ENCODE measurements at regions not wholly inside any gene's neighbourhood (a gene's known extent, or its start where the extent isn't known, plus 50 kb on each side); places are given as distances from the start of the nearest gene placed in this dataset.

DNA sequence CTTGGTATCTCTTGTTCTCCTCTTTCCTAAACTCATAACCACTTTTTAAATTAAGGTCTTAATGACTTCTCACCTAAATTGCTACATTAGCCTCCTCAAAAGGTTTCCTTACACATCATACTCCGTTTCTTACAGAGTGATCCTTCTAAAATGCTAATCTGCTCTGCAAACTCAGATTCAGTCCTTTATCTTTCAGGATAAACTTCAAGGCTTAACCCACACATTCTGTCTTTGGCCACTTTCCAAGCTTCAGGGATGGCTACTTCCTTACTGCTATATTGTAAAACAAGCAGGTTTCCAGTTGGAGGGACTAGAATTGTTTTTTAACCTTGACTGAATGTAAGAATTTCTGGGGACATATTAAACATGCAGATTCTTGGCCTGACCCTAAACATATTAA is 105.5 kb upstream of the CHD1 start:
- peaks cover 4% of the 10 kb centered on the region; the same call in 1 of the 2 replicates for H3K4me1 ChIP-seq
- TF ChIP-seq, protein P1, sequence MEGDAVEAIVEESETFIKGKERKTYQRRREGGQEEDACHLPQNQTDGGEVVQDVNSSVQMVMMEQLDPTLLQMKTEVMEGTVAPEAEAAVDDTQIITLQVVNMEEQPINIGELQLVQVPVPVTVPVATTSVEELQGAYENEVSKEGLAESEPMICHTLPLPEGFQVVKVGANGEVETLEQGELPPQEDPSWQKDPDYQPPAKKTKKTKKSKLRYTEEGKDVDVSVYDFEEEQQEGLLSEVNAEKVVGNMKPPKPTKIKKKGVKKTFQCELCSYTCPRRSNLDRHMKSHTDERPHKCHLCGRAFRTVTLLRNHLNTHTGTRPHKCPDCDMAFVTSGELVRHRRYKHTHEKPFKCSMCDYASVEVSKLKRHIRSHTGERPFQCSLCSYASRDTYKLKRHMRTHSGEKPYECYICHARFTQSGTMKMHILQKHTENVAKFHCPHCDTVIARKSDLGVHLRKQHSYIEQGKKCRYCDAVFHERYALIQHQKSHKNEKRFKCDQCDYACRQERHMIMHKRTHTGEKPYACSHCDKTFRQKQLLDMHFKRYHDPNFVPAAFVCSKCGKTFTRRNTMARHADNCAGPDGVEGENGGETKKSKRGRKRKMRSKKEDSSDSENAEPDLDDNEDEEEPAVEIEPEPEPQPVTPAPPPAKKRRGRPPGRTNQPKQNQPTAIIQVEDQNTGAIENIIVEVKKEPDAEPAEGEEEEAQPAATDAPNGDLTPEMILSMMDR (IDR thresholded peaks at IDR 0.05; ENCODE audit: insufficient read depth in 1 of 2, low read depth in 1 of 2, low read length in 1 of 2, severe bottlenecking in 1 of 2, unreplicated experiment in 1 of 2), result no peak
- intact Hi-C loops (cut with micrococcal nuclease; ENCODE audit: unreplicated experiment), result no loop called here
- Mint-ChIP-seq H3K27ac (ENCODE audit: unreplicated experiment) (no peak overlapping the region), H3K27me3 (ENCODE audit: insufficient read depth, unreplicated experiment) (no peaks in the 10 kb centered on the region), H3K4me1 (ENCODE audit: low read depth, unreplicated experiment) (peaks cover 29% of the 10 kb centered on the region), H3K4me3 (ENCODE audit: unreplicated experiment) (no peak overlapping the region), H3K36me3 (ENCODE audit: insufficient read depth, unreplicated experiment) (peaks cover 6% of the 10 kb centered on the region), H3K9me3 (ENCODE audit: unreplicated experiment) (peaks cover 10% of the 10 kb centered on the region)
- H3K36me3 ChIP-seq (ENCODE audit: control insufficient read depth, insufficient read depth, low read length), result no peaks in the 10 kb centered on the region
- CTCF ChIA-PET, result no interaction called here
- POLR2A ChIA-PET, result no interaction called here
- no peak overlapping the region for H3K4me3 ChIP-seq (ENCODE audit: low read depth, low read length)
- H3K27me3 ChIP-seq (replicated peaks; ENCODE audit: control insufficient read depth, insufficient read depth, low read length), result no peaks in the 10 kb centered on the region
- DNase-seq, result no peak
- no TSS peak for BruUV-seq (replicated peaks)
- no peaks in the 10 kb centered on the region for H3K9me3 ChIP-seq

DNA sequence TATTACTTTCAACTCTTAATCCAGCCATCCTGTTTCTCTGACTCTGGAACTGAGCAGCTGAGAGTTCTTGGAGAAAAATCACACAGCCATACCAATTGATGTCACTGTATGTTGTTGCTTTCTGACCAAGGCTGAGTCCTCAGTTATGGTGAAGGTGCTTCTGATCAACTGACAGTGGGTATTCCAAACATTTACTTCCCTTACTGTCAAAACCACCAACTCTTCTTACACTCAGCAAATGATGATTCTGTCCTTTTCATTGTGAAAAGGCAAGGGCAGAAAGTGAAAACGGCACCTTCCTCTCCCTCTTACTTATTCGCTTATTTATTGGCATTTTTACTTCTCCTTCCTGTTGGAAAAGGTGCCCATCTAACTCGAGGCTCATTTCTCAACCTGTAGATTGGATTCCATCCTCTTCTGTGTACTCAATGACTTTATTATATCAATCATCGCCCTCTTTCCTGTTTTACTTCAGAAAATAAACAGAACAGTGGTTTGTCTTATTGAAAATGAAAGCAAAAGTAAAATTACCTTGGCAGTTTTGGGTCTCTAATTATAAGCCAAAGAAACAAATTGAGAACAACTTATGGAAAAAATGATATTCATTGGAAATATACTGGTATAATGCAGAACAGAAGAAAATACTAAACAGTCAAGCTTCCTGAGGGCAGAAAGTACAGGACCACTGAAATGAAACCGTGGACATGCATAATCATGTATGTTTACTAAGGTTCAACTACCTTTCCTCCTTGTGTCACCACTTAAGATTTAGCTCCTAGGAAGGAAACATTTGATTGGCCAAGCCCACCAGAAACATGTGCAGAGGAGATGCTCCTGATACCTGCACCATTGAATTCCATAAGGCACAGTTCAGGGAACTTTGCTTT is 104.5 kb upstream of the CHD1 start:
- peaks cover 6% of the 10 kb centered on the region for H3K36me3 Mint-ChIP-seq (ENCODE audit: insufficient read depth, unreplicated experiment)
- no peak overlapping the region for H3K4me3 Mint-ChIP-seq (ENCODE audit: unreplicated experiment)
- POLR2A ChIA-PET, result no interaction called here
- no peak for DNase-seq
- Histone ChIP-seq H3K4me3 (ENCODE audit: low read depth, low read length) (no peak overlapping the region), H3K36me3 (ENCODE audit: control insufficient read depth, insufficient read depth, low read length) (no peaks in the 10 kb centered on the region), H3K27me3 (replicated peaks; ENCODE audit: control insufficient read depth, insufficient read depth, low read length) (no peaks in the 10 kb centered on the region), H3K9me3 (no peaks in the 10 kb centered on the region), H3K4me1 (peaks cover 4% of the 10 kb centered on the region)
- TF ChIP-seq, protein P1 (IDR thresholded peaks at IDR 0.05; ENCODE audit: insufficient read depth in 1 of 2, low read depth in 1 of 2, low read length in 1 of 2, severe bottlenecking in 1 of 2, unreplicated experiment in 1 of 2), result no peak
- H3K27ac Mint-ChIP-seq (ENCODE audit: unreplicated experiment), result no peak overlapping the region
- CTCF ChIA-PET, result interaction anchor here (1.0 to 1.2 kb wide), 3 partner anchors 64 to 120 kb away, joined by 3 to 4 read pairs (median 3); partner anchors contain the start of gene CHD1
- peaks cover under 1% of the 10 kb centered on the region for H3K9me3 Mint-ChIP-seq (ENCODE audit: unreplicated experiment)
- no peaks in the 10 kb centered on the region for H3K27me3 Mint-ChIP-seq (ENCODE audit: insufficient read depth, unreplicated experiment)
- peaks cover 25% of the 10 kb centered on the region for H3K4me1 Mint-ChIP-seq (ENCODE audit: low read depth, unreplicated experiment)
- no TSS peak for BruUV-seq (replicated peaks)
- intact Hi-C loops (cut with micrococcal nuclease; ENCODE audit: unreplicated experiment), result loop anchor here (2.0 kb wide), 2 partner anchors 70 to 262 kb away; no protein-coding TSS in a partner anchor

DNA sequence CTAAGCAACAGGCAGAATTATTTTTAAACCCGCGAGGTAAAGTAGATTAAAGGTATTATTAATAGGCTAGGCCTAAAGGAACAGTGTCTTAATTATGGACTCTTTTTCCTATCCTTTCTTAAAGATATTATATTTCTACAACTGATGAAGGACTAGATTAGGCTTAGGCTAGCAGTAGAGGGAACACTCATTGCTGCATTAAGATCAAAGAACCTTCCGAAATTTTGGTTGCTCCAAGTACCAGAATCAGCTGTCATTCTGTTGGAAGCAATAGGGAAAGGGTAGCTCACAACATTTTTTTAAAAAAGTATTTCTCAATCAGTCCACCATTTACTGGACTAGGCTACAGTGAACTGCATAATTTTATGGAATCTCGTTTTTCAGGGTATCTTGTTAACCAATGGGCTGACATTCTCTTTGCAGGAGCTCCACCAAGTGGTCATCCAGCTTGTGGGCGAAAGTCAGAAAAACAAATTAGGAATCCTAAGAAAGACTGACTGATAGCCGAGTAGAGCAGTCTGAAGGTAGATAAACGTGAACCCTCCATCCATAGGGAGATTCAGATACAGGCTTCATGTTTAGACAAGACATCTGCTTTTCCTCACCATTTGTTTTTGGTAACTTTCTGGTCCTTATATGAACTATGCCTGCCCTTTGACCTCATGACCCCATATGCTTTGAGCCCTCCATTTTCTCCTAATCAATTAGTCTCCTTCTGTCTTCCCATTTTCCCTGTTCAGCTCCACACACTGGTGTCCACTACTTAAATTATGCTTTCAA is 103.6 kb upstream of the CHD1 start:
- CTCF ChIA-PET, result interaction anchor here (1.0 to 1.2 kb wide), 3 partner anchors 63 to 120 kb away, joined by 3 to 4 read pairs (median 3); partner anchors contain the start of gene CHD1
- POLR2A ChIA-PET, result no interaction called here
- intact Hi-C loops (cut with micrococcal nuclease; ENCODE audit: unreplicated experiment), result loop anchor here (1.0 to 2.0 kb wide), 7 partner anchors 28 to 262 kb away; partner anchors contain the start of gene CHD1
- Histone ChIP-seq H3K4me3 (ENCODE audit: low read depth, low read length) (no peak overlapping the region), H3K36me3 (ENCODE audit: control insufficient read depth, insufficient read depth, low read length) (no peaks in the 10 kb centered on the region), H3K9me3 (no peaks in the 10 kb centered on the region), H3K4me1 (peaks cover 13% of the 10 kb centered on the region), H3K27me3 (replicated peaks; ENCODE audit: control insufficient read depth, insufficient read depth, low read length) (no peaks in the 10 kb centered on the region)
- peaks cover 6% of the 10 kb centered on the region for H3K36me3 Mint-ChIP-seq (ENCODE audit: insufficient read depth, unreplicated experiment)
- peaks cover 23% of the 10 kb centered on the region for H3K4me1 Mint-ChIP-seq (ENCODE audit: low read depth, unreplicated experiment)
- H3K4me3 Mint-ChIP-seq (ENCODE audit: unreplicated experiment), result no peak overlapping the region
- no peaks in the 10 kb centered on the region for H3K27me3 Mint-ChIP-seq (ENCODE audit: insufficient read depth, unreplicated experiment)
- peak; percentile 70 to 75 for DNase-seq
- no peak overlapping the region for H3K27ac Mint-ChIP-seq (ENCODE audit: unreplicated experiment)
- no TSS peak for BruUV-seq (replicated peaks)
- no peaks in the 10 kb centered on the region for H3K9me3 Mint-ChIP-seq (ENCODE audit: unreplicated experiment)
- TF ChIP-seq, protein P1 (IDR thresholded peaks at IDR 0.05; ENCODE audit: insufficient read depth in 1 of 2, low read depth in 1 of 2, low read length in 1 of 2, severe bottlenecking in 1 of 2, unreplicated experiment in 1 of 2), result peak; percentile 71 to 87
